Erythroblast (primary cell): ENCODE measurements at regions not wholly inside any gene's neighbourhood (a gene's known extent, or its start where the extent isn't known, plus 50 kb on each side); places are given as distances from the start of the nearest gene placed in this dataset.

Experiments used
- GATA1 ChIP-seq: IDR thresholded peaks from 2 replicates; pipeline ENCODE4 v1.6.1; 2011; ENCODE audit warnings: low read depth, mild to moderate bottlenecking, control low read depth, low read length, moderate library complexity
- POLR2A ChIP-seq: IDR thresholded peaks from 2 replicates; pipeline ENCODE4 v1.6.1; 2011; ENCODE audit warnings: mild to moderate bottlenecking, low read length

GRCh38 chr21:14607262-14607661 is 61.1 kb upstream of the SAMSN1 start:
- no peak for TF ChIP-seq POLR2A
- no peak for TF ChIP-seq GATA1
